Right lobe of liver (tissue), 6 donors: ENCODE measurements at regions not wholly inside any gene's neighbourhood (a gene's known extent, or its start where the extent isn't known, plus 50 kb on each side); places are given as distances from the start of the nearest gene placed in this dataset.

Experiments
- ATAC-seq, 4 donors: fragments of 200-7000 bp; cut with Tn5 transposase; one replicate each; pipeline ENCODE4 v1.9.1; 2020; ENCODE audit warnings: mild to moderate bottlenecking in 4 of 4, moderate library complexity in 4 of 4
- DNase-seq, 3 donors: peaks; one replicate each; pipeline ENCODE4 v3.0.0-alpha.2; 2020
- H3K27ac ChIP-seq, 3 donors: fragments of 200-600 bp; one replicate each; pipeline ENCODE4 v1.8.0; 2022
- H3K27me3 ChIP-seq, 2 donors: fragments of 200-600 bp; one replicate each; pipeline ENCODE4 v1.8.0; 2022
- H3K36me3 ChIP-seq, 4 donors: fragments of 200-600 bp; sonication (generic) in 1 of 4; one replicate each; pipeline versions ENCODE4 v1.5.1 to v1.8.0; 2017 to 2022; ENCODE audit warnings: control low read depth in 1 of 4
- H3K4me1 ChIP-seq, 4 donors: fragments of 200-600 bp; sonication (generic) in 1 of 4; one replicate each; pipeline versions ENCODE4 v1.5.1 to v1.8.0; 2017 to 2022; ENCODE audit warnings: control low read depth in 1 of 4
- H3K4me3 ChIP-seq, 3 donors: fragments of 200-600 bp; one replicate each; pipeline ENCODE4 v1.8.0; 2022
- H3K9me3 ChIP-seq, 4 donors: fragments of 200-600 bp; sonication (generic) in 1 of 4; one replicate each; pipeline versions ENCODE4 v1.5.1 to v1.8.0; 2017 to 2022; ENCODE audit warnings: control low read depth in 1 of 4
- CTCF ChIP-seq, 4 donors: fragments of 200-600 bp in 3 of 4; fragments of 450-650 bp in 1 of 4; IDR thresholded peaks; one replicate each; pipeline versions ENCODE4 v1.5.1 to v1.8.0; 2016 to 2022; ENCODE audit warnings: antibody characterized with exemption in 4 of 4, mild to moderate bottlenecking in 2 of 4
- POLR2A ChIP-seq: fragments of 450-650 bp; IDR thresholded peaks from one replicate; pipeline ENCODE4 v1.6.1; 2017; ENCODE audit warnings: antibody characterized with exemption, mild to moderate bottlenecking
- WGBS: methylation state at CpG from one replicate; pipeline ENCODE4 v1.1.6; 2018; ENCODE audit warnings: low coverage, low lambda C conversion rate; ENCODE audit not compliant: insufficient coverage; ENCODE audit errors: missing lambda C conversion rate; 5-methylcytosine and 5-hydroxymethylcytosine counted together
- intact Hi-C, 2 donors: fragments of 100-400 bp; cut with DNase I; formaldehyde crosslinking; loops; one replicate each; pipeline versions ENCODE4 v1.11.2 to v1.14.1; 2022
- donor health status: DM: no; HTN: yes; CAD: no.
- donor health status: DM: no; HTN: no; CAD: no.
- donor health status: DM: no; HTN: no; CAD: no.
- donor health status: DM: no; HTN: yes; CAD: no.
- donor health status: DM: no; HTN: yes; CAD: no.

GRCh38 chr12:132395908-132396305, 66.5 kb upstream of the GALNT9 start:
- no peaks in the 10 kb centered on the region for H3K4me1 ChIP-seq
- DNase-seq = peak in 1 of 3 donors; percentile 13
- no peak overlapping the region for H3K27ac ChIP-seq
- no peak overlapping the region for H3K4me3 ChIP-seq
- intact Hi-C loops = no loop called here
- H3K9me3 ChIP-seq = no peaks in the 10 kb centered on the region
- H3K27me3 ChIP-seq = no peaks in the 10 kb centered on the region
- no peak for TF ChIP-seq CTCF (IDR thresholded peaks at IDR 0.05)
- no peak for TF ChIP-seq POLR2A
- ATAC-seq = no peak
- no peaks in the 10 kb centered on the region for H3K36me3 ChIP-seq
- 63% methylated on average over 14 of the region's 24 CpGs for WGBS

DNA sequence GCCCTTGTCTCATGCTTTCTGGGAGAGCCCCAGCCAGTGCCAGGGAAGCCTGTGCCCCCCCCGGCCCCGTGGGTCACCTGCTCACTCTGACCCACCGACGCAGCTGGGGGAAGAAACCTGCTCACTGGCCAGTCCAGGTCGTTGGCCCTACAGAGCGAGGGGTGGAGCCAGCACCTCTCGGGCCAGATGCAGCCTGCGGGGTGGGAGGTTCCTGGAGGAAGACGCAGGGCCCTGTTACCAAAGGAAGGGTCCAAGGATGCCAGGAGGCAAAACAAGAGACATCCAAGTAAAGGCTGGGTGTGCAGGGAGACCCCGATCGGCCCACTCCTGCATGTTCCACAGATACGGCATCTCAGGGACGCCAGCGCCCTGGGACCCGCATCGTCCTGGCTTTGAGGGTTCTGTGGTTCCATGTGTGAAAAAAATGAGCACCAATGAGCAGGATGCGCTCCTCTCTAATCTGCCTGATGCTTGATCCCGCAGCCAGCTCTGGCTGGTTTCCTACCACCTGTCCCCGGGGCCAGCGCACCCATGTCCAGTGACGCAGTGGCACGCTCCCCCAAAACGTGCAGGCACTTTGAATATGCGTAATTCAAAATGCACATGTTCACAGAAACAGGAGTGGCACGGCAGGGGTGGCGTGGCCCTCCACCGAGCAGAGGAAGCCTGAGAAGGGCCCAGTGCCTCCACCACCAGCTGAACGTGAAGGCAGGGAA, 66.0 kb upstream of the GALNT9 start:
- WGBS = 71% methylated on average over 15 of the region's 28 CpGs
- H3K4me1 ChIP-seq = no peaks in the 10 kb centered on the region
- H3K4me3 ChIP-seq = no peak overlapping the region
- intact Hi-C loops = no loop called here
- ATAC-seq (no peak), DNase-seq (peak in 1 of 3 donors; percentile 12)
- no peaks in the 10 kb centered on the region for H3K9me3 ChIP-seq
- TF ChIP-seq POLR2A (no peak), CTCF (IDR thresholded peaks at IDR 0.05) (no peak)
- H3K27me3 ChIP-seq = no peaks in the 10 kb centered on the region
- no peaks in the 10 kb centered on the region for H3K36me3 ChIP-seq
- no peak overlapping the region for H3K27ac ChIP-seq

- Histone ChIP-seq H3K9me3 (no peaks in the 10 kb centered on the region), H3K4me1 (no peaks in the 10 kb centered on the region), H3K4me3 (no peak overlapping the region), H3K27me3 (no peaks in the 10 kb centered on the region), H3K27ac (no peak overlapping the region), H3K36me3 (no peaks in the 10 kb centered on the region)
- ATAC-seq = no peak
- DNase-seq = no peak
- intact Hi-C loops = no loop called here
- TF ChIP-seq CTCF (IDR thresholded peaks at IDR 0.05) (no peak), POLR2A (no peak)
- WGBS = 70% methylated on average over 7 of the region's 36 CpGs
These were observed 64.9 kb upstream of the GALNT9 start for GRCh38 chr12:132393991-132394949.

- 40% methylated on average over 1 of the region's 19 CpGs for WGBS
- ATAC-seq (peak in 1 of 4 donors; percentile 18), DNase-seq (peak in 1 of 3 donors; percentile 9)
- no peak overlapping the region for H3K27ac ChIP-seq
- TF ChIP-seq CTCF (IDR thresholded peaks at IDR 0.05) (no peak), POLR2A (no peak)
- H3K27me3 ChIP-seq = no peaks in the 10 kb centered on the region
- H3K36me3 ChIP-seq = no peaks in the 10 kb centered on the region
- H3K4me3 ChIP-seq = no peak overlapping the region
- H3K4me1 ChIP-seq = no peaks in the 10 kb centered on the region
- H3K9me3 ChIP-seq = no peaks in the 10 kb centered on the region
- intact Hi-C loops = no loop called here
These were observed 63.9 kb upstream of the GALNT9 start for GRCh38 chr12:132393245-132393795.
